SU-DHL-6 (cell line): ENCODE measurements at regions not wholly inside any gene's neighbourhood (a gene's known extent, or its start where the extent isn't known, plus 50 kb on each side); places are given as distances from the start of the nearest gene placed in this dataset.

Experiments
- H2AFZ ChIP-seq: fragments of 200-600 bp; sonication (generic); 2 replicates; pipeline ENCODE4 v1.6.1; 2014; ENCODE audit warnings: low read depth, mild to moderate bottlenecking, moderate library complexity, mixed read lengths, antibody characterized with exemption, low read length; ENCODE audit not compliant: severe bottlenecking
- H3F3A ChIP-seq: fragments of 200-600 bp; shearing (Covaris generic); 2 replicates; pipeline ENCODE4 v1.6.0; 2016; ENCODE audit warnings: antibody characterized with exemption, mild to moderate bottlenecking; ENCODE audit not compliant: insufficient read depth
- H3K27ac ChIP-seq: fragments of 200-600 bp; sonication (generic); 2 replicates; pipeline ENCODE4 v1.5.1; 2016; ENCODE audit warnings: low read depth, mild to moderate bottlenecking, low read length, moderate library complexity, mixed read lengths
- H3K27me3 ChIP-seq: fragments of 200-600 bp; sonication (generic), shearing (Covaris generic); 2 replicates; pipeline ENCODE4 v1.6.0; 2014; ENCODE audit warnings: mild to moderate bottlenecking, low read length
- H3K36me3 ChIP-seq: fragments of 200-600 bp; sonication (generic); 2 replicates; pipeline ENCODE4 v1.6.1; 2014; ENCODE audit warnings: mild to moderate bottlenecking, low read length, mixed read lengths
- H3K4me2 ChIP-seq: fragments of 300-600, 200-600 bp; shearing (Covaris generic), sonication (generic); 2 replicates; pipeline ENCODE4 v1.6.0; 2014; ENCODE audit warnings: low read length, low read depth, mild to moderate bottlenecking; ENCODE audit not compliant: poor library complexity, severe bottlenecking
- H3K4me3 ChIP-seq: fragments of 200-600 bp; sonication (generic); 2 replicates; pipeline ENCODE4 v1.5.1; 2014; ENCODE audit warnings: antibody characterized with exemption, low read length, mild to moderate bottlenecking, mixed read lengths; ENCODE audit not compliant: insufficient read depth, poor library complexity, severe bottlenecking
- H3K79me2 ChIP-seq: fragments of 200-600 bp; sonication (generic); 2 replicates; pipeline ENCODE4 v1.6.1; 2014; ENCODE audit warnings: mild to moderate bottlenecking, low read length, moderate library complexity; ENCODE audit not compliant: insufficient read depth
- H3K9ac ChIP-seq: fragments of 200-600 bp; sonication (generic); 2 replicates; pipeline ENCODE4 v1.7.0; 2014; ENCODE audit warnings: mild to moderate bottlenecking, low read length
- H3K9me2 ChIP-seq: fragments of 200-600 bp; sonication (generic); replicated peaks from 2 replicates; pipeline ENCODE4 v1.6.1; 2014; ENCODE audit warnings: low read length; ENCODE audit not compliant: insufficient read depth
- H3K9me3 ChIP-seq: fragments of 200-600 bp; sonication (generic); 2 replicates; pipeline ENCODE4 v1.6.1; 2014; ENCODE audit warnings: low read length, mixed read lengths; ENCODE audit not compliant: insufficient read depth
- H4K20me1 ChIP-seq: fragments of 200-600 bp; sonication (generic); 2 replicates; pipeline ENCODE4 v1.6.1; 2014; ENCODE audit warnings: low read depth, mild to moderate bottlenecking, antibody characterized with exemption, low read length, moderate library complexity, mixed read lengths
- EZH2phosphoT487 ChIP-seq: fragments of 200-600 bp; sonication (generic), shearing (Covaris generic); conservative IDR thresholded peaks from 2 replicates; pipeline ENCODE4 v1.6.1; 2018; ENCODE audit warnings: mild to moderate bottlenecking, antibody characterized with exemption, low read length, moderate library complexity, mixed read lengths
- TF ChIP-seq, protein P1 (sequence below): fragments of 200-600 bp; sonication (generic); IDR thresholded peaks from one replicate; pipeline ENCODE4 v1.5.1; 2017; ENCODE audit warnings: antibody characterized with exemption, mild to moderate bottlenecking, low read length, moderate library complexity; ENCODE audit not compliant: insufficient read depth, poor library complexity, severe bottlenecking

DNA sequence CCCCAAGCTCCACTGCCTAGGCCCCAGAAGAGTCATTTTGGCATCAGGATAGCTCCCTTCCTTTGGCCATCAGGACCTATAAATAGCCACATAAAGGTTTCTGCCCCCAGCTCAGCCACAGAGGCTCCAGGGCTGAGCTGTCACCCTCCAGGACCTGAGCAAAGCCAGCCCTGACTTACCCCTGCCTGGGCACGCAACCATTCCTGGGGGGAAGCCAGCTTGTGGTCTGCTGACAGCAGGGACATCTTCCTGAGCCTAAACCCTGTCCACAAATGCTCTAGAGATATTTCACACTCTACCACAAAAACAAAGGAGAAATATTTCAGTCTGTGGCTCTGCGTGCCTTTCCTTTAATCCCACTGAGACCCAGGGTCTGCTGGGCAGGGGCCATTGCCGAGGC lies 123.7 kb upstream of the CCL2 start:
- no peak overlapping the region for H3K27ac ChIP-seq
- H4K20me1 ChIP-seq = no peaks in the 10 kb centered on the region
- H3K9me2 ChIP-seq = no peaks in the 10 kb centered on the region
- H3K4me3 ChIP-seq = no peak overlapping the region
- no peak overlapping the region for H3K9ac ChIP-seq
- H3K36me3 ChIP-seq = no peaks in the 10 kb centered on the region
- TF ChIP-seq, protein P1, sequence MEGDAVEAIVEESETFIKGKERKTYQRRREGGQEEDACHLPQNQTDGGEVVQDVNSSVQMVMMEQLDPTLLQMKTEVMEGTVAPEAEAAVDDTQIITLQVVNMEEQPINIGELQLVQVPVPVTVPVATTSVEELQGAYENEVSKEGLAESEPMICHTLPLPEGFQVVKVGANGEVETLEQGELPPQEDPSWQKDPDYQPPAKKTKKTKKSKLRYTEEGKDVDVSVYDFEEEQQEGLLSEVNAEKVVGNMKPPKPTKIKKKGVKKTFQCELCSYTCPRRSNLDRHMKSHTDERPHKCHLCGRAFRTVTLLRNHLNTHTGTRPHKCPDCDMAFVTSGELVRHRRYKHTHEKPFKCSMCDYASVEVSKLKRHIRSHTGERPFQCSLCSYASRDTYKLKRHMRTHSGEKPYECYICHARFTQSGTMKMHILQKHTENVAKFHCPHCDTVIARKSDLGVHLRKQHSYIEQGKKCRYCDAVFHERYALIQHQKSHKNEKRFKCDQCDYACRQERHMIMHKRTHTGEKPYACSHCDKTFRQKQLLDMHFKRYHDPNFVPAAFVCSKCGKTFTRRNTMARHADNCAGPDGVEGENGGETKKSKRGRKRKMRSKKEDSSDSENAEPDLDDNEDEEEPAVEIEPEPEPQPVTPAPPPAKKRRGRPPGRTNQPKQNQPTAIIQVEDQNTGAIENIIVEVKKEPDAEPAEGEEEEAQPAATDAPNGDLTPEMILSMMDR = no peak
- H3K4me2 ChIP-seq = no peak overlapping the region
- no peaks in the 10 kb centered on the region for H3K9me3 ChIP-seq
- H3K79me2 ChIP-seq = no peaks in the 10 kb centered on the region
- H3F3A ChIP-seq = no peaks in the 10 kb centered on the region
- H2AFZ ChIP-seq = no peak overlapping the region
- H3K27me3 ChIP-seq = no peaks in the 10 kb centered on the region

DNA sequence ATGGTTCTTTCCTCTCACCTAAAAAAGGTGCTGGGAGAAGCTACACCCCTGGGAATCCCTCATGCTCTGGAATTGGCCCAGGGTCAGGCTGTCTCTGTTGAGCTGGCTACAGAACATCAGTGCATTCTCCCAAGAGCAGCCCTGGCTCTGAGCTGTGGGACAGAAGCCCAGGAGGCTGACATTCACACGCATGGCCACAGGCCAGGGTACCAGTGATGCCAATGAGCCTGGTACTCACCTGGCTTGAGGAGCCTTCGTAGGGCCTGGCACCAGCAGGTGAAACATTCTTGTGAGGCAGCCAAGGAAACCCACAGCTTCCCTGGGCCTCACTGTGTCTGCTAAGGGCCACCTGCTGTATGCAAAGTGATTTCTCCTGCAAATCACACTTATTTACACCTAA lies 121.7 kb upstream of the CCL2 start:
- Histone ChIP-seq H3K27ac (no peak overlapping the region), H3K9me2 (no peaks in the 10 kb centered on the region), H3K9me3 (no peaks in the 10 kb centered on the region), H3K9ac (no peak overlapping the region), H3K36me3 (no peaks in the 10 kb centered on the region), H3K4me3 (no peak overlapping the region), H3F3A (no peaks in the 10 kb centered on the region), H4K20me1 (no peaks in the 10 kb centered on the region), H3K4me2 (no peak overlapping the region), H2AFZ (no peak overlapping the region), H3K27me3 (no peaks in the 10 kb centered on the region), H3K79me2 (no peaks in the 10 kb centered on the region)
- no peak for TF ChIP-seq EZH2phosphoT487
- TF ChIP-seq, protein P1 = no peak

DNA sequence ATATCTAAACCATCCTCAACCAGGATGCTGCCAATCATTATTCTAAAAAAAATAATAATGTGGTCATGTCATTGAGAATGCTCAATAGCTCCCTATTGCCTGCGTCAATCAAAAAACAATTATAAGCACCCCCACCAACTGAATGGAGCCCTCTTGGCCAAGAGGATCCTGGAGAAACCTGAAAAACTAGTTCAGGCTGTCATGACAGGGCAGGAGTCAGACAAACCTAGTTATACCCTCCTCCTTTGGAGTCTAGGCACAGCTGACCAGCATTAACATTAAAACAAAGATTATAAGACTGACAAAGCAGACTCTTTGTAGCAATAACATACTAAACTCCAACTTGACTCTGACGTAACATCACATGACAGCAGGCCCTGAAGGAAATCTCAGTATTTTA lies 119.2 kb upstream of the CCL2 start:
- Histone ChIP-seq H3K9ac (no peak overlapping the region), H3K9me2 (no peaks in the 10 kb centered on the region), H3F3A (no peaks in the 10 kb centered on the region), H3K9me3 (no peaks in the 10 kb centered on the region), H4K20me1 (no peaks in the 10 kb centered on the region), H3K36me3 (no peaks in the 10 kb centered on the region), H3K27me3 (no peaks in the 10 kb centered on the region), H3K79me2 (no peaks in the 10 kb centered on the region), H3K4me2 (no peak overlapping the region), H3K27ac (no peak overlapping the region), H3K4me3 (no peak overlapping the region), H2AFZ (no peak overlapping the region)
- no peak for TF ChIP-seq EZH2phosphoT487
- TF ChIP-seq, protein P1 = no peak

DNA sequence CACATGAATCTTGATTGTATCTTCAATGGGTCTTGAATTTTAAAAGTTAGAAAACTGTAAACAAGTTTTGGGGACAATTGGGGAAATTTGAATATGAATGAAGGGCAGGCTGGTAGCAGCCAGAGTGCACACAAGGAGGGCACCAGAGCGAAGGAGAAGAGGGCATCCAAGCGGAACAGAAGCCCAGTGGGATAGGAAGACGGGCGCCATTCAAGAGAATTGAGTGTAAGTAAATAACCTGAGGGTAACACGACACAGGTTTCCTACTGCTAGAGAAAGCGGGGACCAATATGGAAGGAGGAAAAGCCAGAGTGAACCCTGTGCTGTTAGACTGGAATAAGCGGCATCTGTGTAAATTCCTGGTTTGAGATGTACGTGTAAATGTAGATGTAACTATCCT lies 115.1 kb upstream of the CCL2 start:
- Histone ChIP-seq H3K36me3 (no peaks in the 10 kb centered on the region), H3K9ac (no peak overlapping the region), H4K20me1 (no peaks in the 10 kb centered on the region), H3K9me3 (no peaks in the 10 kb centered on the region), H3K79me2 (no peaks in the 10 kb centered on the region), H2AFZ (no peak overlapping the region), H3K4me3 (no peak overlapping the region), H3F3A (no peaks in the 10 kb centered on the region), H3K27ac (no peak overlapping the region), H3K4me2 (no peak overlapping the region), H3K27me3 (no peaks in the 10 kb centered on the region), H3K9me2 (no peaks in the 10 kb centered on the region)
- no peak for TF ChIP-seq EZH2phosphoT487
- TF ChIP-seq, protein P1 = no peak
